Endothelial cell of umbilical vein (primary cell): ENCODE measurements at regions not wholly inside any gene's neighbourhood (a gene's known extent, or its start where the extent isn't known, plus 50 kb on each side); places are given as distances from the start of the nearest gene placed in this dataset.

ENCODE experiments used
- EZH2 ChIP-seq: IDR thresholded peaks from 2 replicates; pipeline ENCODE4 v1.6.1; 2012; ENCODE audit warnings: borderline replicate concordance, low read depth, mild to moderate bottlenecking, moderate library complexity, low read length, inconsistent platforms; ENCODE audit not compliant: severe bottlenecking
- FOS ChIP-seq: IDR thresholded peaks from 2 replicates; pipeline ENCODE4 v1.6.1; 2011; ENCODE audit warnings: mild to moderate bottlenecking, low read length, moderate library complexity, borderline replicate concordance; ENCODE audit not compliant: insufficient read depth
- GATA2 ChIP-seq: IDR thresholded peaks from 2 replicates; pipeline ENCODE4 v1.7.0; 2011; ENCODE audit warnings: low read depth, mild to moderate bottlenecking, moderate library complexity, mixed read lengths, low read length; ENCODE audit not compliant: insufficient read length, insufficient read depth
- JUN ChIP-seq: IDR thresholded peaks from 2 replicates; pipeline ENCODE4 v1.6.1; 2011; ENCODE audit warnings: borderline replicate concordance, low read depth; ENCODE audit not compliant: insufficient read length, insufficient read depth
- MYC ChIP-seq: IDR thresholded peaks from one replicate; pipeline ENCODE4 v1.6.1; 2011; ENCODE audit warnings: mild to moderate bottlenecking, low read depth, low read length
- POLR2A ChIP-seq: IDR thresholded peaks from 2 replicates; pipeline ENCODE4 v1.6.1; 2012; ENCODE audit warnings: low read depth, mild to moderate bottlenecking, control low read depth, low read length
- POLR2AphosphoS5 ChIP-seq: IDR thresholded peaks from 2 replicates; pipeline ENCODE4 v1.6.1; 2012; ENCODE audit warnings: low read depth, mild to moderate bottlenecking, control low read depth, low read length, moderate library complexity; ENCODE audit not compliant: insufficient read depth
- TF ChIP-seq, protein P1 (sequence below), 2 donors: IDR thresholded peaks; 1 replicate in 1 of 2; 2 replicates in 1 of 2; pipeline ENCODE4 v1.5.1; 2011; ENCODE audit warnings: low read length in 2 of 2, mild to moderate bottlenecking in 2 of 2, moderate library complexity in 2 of 2, control low read depth in 1 of 2, inconsistent platforms in 1 of 2, low read depth in 1 of 2; ENCODE audit not compliant: insufficient read depth in 1 of 2; ENCODE audit errors: extremely low read depth in 1 of 2
- TF ChIP-seq, protein P2 (sequence below): IDR thresholded peaks from 2 replicates; pipeline ENCODE4 v1.6.1; 2011; ENCODE audit not compliant: insufficient read depth, insufficient read length

DNA sequence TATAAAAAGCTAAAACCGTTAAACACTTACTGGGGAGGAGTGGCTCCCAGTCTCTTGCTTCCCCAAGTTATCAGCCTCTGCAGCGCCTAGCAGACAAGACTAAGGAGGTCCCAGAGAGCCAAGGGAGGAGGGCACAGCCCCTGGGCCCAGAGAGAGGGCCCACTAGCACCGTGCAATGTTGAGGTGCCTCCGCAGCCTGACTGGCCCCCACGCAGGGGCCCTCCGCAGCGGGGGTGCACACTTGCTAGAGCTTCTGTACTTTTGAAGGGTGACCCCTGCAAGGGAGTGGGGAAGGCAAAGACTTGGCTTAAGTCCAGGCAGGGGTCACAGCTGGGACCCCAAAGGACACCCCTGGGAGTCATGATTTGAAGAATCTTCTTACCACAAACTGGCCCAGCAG, 98.0 kb downstream of the ADAMTS15 start:
- no peak for TF ChIP-seq EZH2
- TF ChIP-seq, protein P1, sequence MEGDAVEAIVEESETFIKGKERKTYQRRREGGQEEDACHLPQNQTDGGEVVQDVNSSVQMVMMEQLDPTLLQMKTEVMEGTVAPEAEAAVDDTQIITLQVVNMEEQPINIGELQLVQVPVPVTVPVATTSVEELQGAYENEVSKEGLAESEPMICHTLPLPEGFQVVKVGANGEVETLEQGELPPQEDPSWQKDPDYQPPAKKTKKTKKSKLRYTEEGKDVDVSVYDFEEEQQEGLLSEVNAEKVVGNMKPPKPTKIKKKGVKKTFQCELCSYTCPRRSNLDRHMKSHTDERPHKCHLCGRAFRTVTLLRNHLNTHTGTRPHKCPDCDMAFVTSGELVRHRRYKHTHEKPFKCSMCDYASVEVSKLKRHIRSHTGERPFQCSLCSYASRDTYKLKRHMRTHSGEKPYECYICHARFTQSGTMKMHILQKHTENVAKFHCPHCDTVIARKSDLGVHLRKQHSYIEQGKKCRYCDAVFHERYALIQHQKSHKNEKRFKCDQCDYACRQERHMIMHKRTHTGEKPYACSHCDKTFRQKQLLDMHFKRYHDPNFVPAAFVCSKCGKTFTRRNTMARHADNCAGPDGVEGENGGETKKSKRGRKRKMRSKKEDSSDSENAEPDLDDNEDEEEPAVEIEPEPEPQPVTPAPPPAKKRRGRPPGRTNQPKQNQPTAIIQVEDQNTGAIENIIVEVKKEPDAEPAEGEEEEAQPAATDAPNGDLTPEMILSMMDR (IDR thresholded peaks at IDR 0.05; ENCODE audit: extremely low read depth in 1 of 2, insufficient read depth in 1 of 2, low read depth in 1 of 2, low read length in 2 of 2): no peak
- TF ChIP-seq JUN: no peak
- TF ChIP-seq POLR2A: no peak
- TF ChIP-seq MYC: no peak
- TF ChIP-seq GATA2: no peak
- TF ChIP-seq POLR2AphosphoS5: no peak
- TF ChIP-seq, protein P2, sequence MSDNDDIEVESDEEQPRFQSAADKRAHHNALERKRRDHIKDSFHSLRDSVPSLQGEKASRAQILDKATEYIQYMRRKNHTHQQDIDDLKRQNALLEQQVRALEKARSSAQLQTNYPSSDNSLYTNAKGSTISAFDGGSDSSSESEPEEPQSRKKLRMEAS: no peak
- TF ChIP-seq FOS: no peak
